Activated CD4-positive, alpha-beta memory T cell treated with anti-CD3 and anti-CD28 coated beads for 36 hours (primary cell): ENCODE measurements at regions not wholly inside any gene's neighbourhood (a gene's known extent, or its start where the extent isn't known, plus 50 kb on each side); places are given as distances from the start of the nearest gene placed in this dataset.

Experiments
- CTCF ChIA-PET: fragments of 350-600 bp; sonication (Branson Sonifier 250); formaldehyde crosslinking; loops from one replicate; lab custom pipeline; 2021; ENCODE audit warnings: antibody characterized with exemption, inconsistent platforms; lab: Charles Lee
- POLR2A ChIA-PET: fragments of 350-600 bp; sonication (Branson Sonifier 250); formaldehyde crosslinking; loops from one replicate; lab custom pipeline; 2021; ENCODE audit warnings: antibody characterized with exemption; lab: Charles Lee
- DNase-seq: peaks from one replicate; pipeline ENCODE4 v3.0.0-alpha.2; 2020
- H3K27ac Mint-ChIP-seq: one replicate; pipeline ENCODE4 v1.8.0; 2021; ENCODE audit warnings: mixed read lengths
- H3K27me3 Mint-ChIP-seq: one replicate; pipeline ENCODE4 v1.8.0; 2021; ENCODE audit warnings: mixed read lengths
- H3K36me3 Mint-ChIP-seq: one replicate; pipeline ENCODE4 v1.8.0; 2021; ENCODE audit warnings: mixed read lengths
- H3K4me1 Mint-ChIP-seq: one replicate; pipeline ENCODE4 v1.8.0; 2021; ENCODE audit warnings: low read depth, mixed read lengths
- H3K4me3 Mint-ChIP-seq: one replicate; pipeline ENCODE4 v1.8.0; 2021; ENCODE audit warnings: mild to moderate bottlenecking, mixed read lengths
- H3K9me3 Mint-ChIP-seq: one replicate; pipeline ENCODE4 v1.8.0; 2021; ENCODE audit warnings: mixed read lengths
- intact Hi-C: fragments of 100-400 bp; cut with micrococcal nuclease; formaldehyde crosslinking; loops from one replicate; pipeline ENCODE4 v1.15.1; 2023

GRCh38 chr15:101545548-101546505, 56.3 kb upstream of the PCSK6 start:
- H3K4me3 Mint-ChIP-seq: no peak overlapping the region
- intact Hi-C loops: no loop called here
- no peaks in the 10 kb centered on the region for H3K4me1 Mint-ChIP-seq
- no peak for DNase-seq
- H3K27ac Mint-ChIP-seq: no peak overlapping the region
- H3K27me3 Mint-ChIP-seq: peaks cover 17% of the 10 kb centered on the region
- H3K9me3 Mint-ChIP-seq: peaks cover 3% of the 10 kb centered on the region
- ChIA-PET CTCF (interaction anchor here (1.4 kb wide), 1 partner anchor 43 kb away, joined by 3 read pairs; no protein-coding TSS in a partner anchor), POLR2A (no interaction called here)
- peaks cover 2% of the 10 kb centered on the region for H3K36me3 Mint-ChIP-seq

GRCh38 chr15:101544613-101544945, 55.1 kb upstream of the PCSK6 start:
- Mint-ChIP-seq H3K36me3 (peaks cover 2% of the 10 kb centered on the region), H3K27me3 (peaks cover 15% of the 10 kb centered on the region), H3K9me3 (peaks cover 3% of the 10 kb centered on the region), H3K4me3 (no peak overlapping the region), H3K4me1 (no peaks in the 10 kb centered on the region), H3K27ac (no peak overlapping the region)
- ChIA-PET CTCF (no interaction called here), POLR2A (no interaction called here)
- DNase-seq: no peak
- intact Hi-C loops: no loop called here

- Mint-ChIP-seq H3K27ac (no peak overlapping the region), H3K4me1 (no peaks in the 10 kb centered on the region), H3K27me3 (peaks cover 15% of the 10 kb centered on the region), H3K4me3 (no peak overlapping the region), H3K9me3 (peaks cover 3% of the 10 kb centered on the region), H3K36me3 (peaks cover 2% of the 10 kb centered on the region)
- ChIA-PET CTCF (no interaction called here), POLR2A (no interaction called here)
- DNase-seq: no peak
- intact Hi-C loops: no loop called here
These were observed 54.6 kb upstream of the PCSK6 start for GRCh38 chr15:101543926-101544612.

- DNase-seq: no peak
- H3K9me3 Mint-ChIP-seq: peaks cover 3% of the 10 kb centered on the region
- no peak overlapping the region for H3K27ac Mint-ChIP-seq
- CTCF ChIA-PET: no interaction called here
- intact Hi-C loops: no loop called here
- H3K4me1 Mint-ChIP-seq: no peaks in the 10 kb centered on the region
- no peak overlapping the region for H3K4me3 Mint-ChIP-seq
- POLR2A ChIA-PET: no interaction called here
- H3K27me3 Mint-ChIP-seq: peaks cover 15% of the 10 kb centered on the region
- H3K36me3 Mint-ChIP-seq: peaks cover 2% of the 10 kb centered on the region
These were observed 53.9 kb upstream of the PCSK6 start for GRCh38 chr15:101543431-101543830.

- H3K36me3 Mint-ChIP-seq: peaks cover 2% of the 10 kb centered on the region
- no peak overlapping the region for H3K4me3 Mint-ChIP-seq
- peaks cover 3% of the 10 kb centered on the region for H3K9me3 Mint-ChIP-seq
- H3K27ac Mint-ChIP-seq: no peak overlapping the region
- intact Hi-C loops: no loop called here
- CTCF ChIA-PET: no interaction called here
- DNase-seq: no peak
- POLR2A ChIA-PET: no interaction called here
- H3K4me1 Mint-ChIP-seq: no peaks in the 10 kb centered on the region
- peaks cover 11% of the 10 kb centered on the region for H3K27me3 Mint-ChIP-seq
These were observed 53.5 kb upstream of the PCSK6 start for GRCh38 chr15:101543026-101543390.

- peaks cover under 1% of the 10 kb centered on the region for H3K36me3 Mint-ChIP-seq
- H3K27me3 Mint-ChIP-seq: peaks cover 6% of the 10 kb centered on the region
- ChIA-PET CTCF (no interaction called here), POLR2A (no interaction called here)
- intact Hi-C loops: no loop called here
- no peak overlapping the region for H3K4me3 Mint-ChIP-seq
- H3K9me3 Mint-ChIP-seq: peaks cover 1% of the 10 kb centered on the region
- H3K27ac Mint-ChIP-seq: no peak overlapping the region
- no peaks in the 10 kb centered on the region for H3K4me1 Mint-ChIP-seq
- no peak for DNase-seq
These were observed 53.0 kb upstream of the PCSK6 start for GRCh38 chr15:101542306-101543025.

- Mint-ChIP-seq H3K4me3 (no peak overlapping the region), H3K27ac (no peak overlapping the region), H3K4me1 (no peaks in the 10 kb centered on the region), H3K27me3 (peaks cover 2% of the 10 kb centered on the region), H3K36me3 (no peaks in the 10 kb centered on the region), H3K9me3 (no peaks in the 10 kb centered on the region)
- CTCF ChIA-PET: no interaction called here
- intact Hi-C loops: no loop called here
- POLR2A ChIA-PET: no interaction called here
- no peak for DNase-seq
These were observed 52.2 kb upstream of the PCSK6 start for GRCh38 chr15:101541501-101542292.

GRCh38 chr15:101540480-101541239, 51.2 kb upstream of the PCSK6 start:
- ChIA-PET POLR2A (no interaction called here), CTCF (no interaction called here)
- no peaks in the 10 kb centered on the region for H3K4me1 Mint-ChIP-seq
- intact Hi-C loops: no loop called here
- peaks cover 2% of the 10 kb centered on the region for H3K27me3 Mint-ChIP-seq
- no peaks in the 10 kb centered on the region for H3K36me3 Mint-ChIP-seq
- DNase-seq: no peak
- no peak overlapping the region for H3K27ac Mint-ChIP-seq
- H3K9me3 Mint-ChIP-seq: no peaks in the 10 kb centered on the region
- no peak overlapping the region for H3K4me3 Mint-ChIP-seq

GRCh38 chr15:101539930-101540329, 50.4 kb upstream of the PCSK6 start:
- Mint-ChIP-seq H3K9me3 (no peaks in the 10 kb centered on the region), H3K4me1 (no peaks in the 10 kb centered on the region), H3K4me3 (no peak overlapping the region), H3K27me3 (peaks cover 2% of the 10 kb centered on the region), H3K36me3 (no peaks in the 10 kb centered on the region), H3K27ac (no peak overlapping the region)
- intact Hi-C loops: no loop called here
- no peak for DNase-seq
- POLR2A ChIA-PET: no interaction called here
- CTCF ChIA-PET: interaction anchor here (0.5 kb wide), 1 partner anchor 87 kb away, joined by 3 read pairs; no protein-coding TSS in a partner anchor

GRCh38 chr15:101539492-101539891, 50.0 kb upstream of the PCSK6 start:
- no peaks in the 10 kb centered on the region for H3K36me3 Mint-ChIP-seq
- DNase-seq: no peak
- no peaks in the 10 kb centered on the region for H3K9me3 Mint-ChIP-seq
- H3K4me3 Mint-ChIP-seq: no peak overlapping the region
- intact Hi-C loops: no loop called here
- H3K27me3 Mint-ChIP-seq: no peaks in the 10 kb centered on the region
- H3K4me1 Mint-ChIP-seq: no peaks in the 10 kb centered on the region
- CTCF ChIA-PET: interaction anchor here (0.5 kb wide), 1 partner anchor 87 kb away, joined by 3 read pairs; no protein-coding TSS in a partner anchor
- POLR2A ChIA-PET: no interaction called here
- H3K27ac Mint-ChIP-seq: no peak overlapping the region
